NCI-H1436 treated with DMSO at 0.1 percent for 48 hours (cell line): ENCODE measurements at regions not wholly inside any gene's neighbourhood (a gene's known extent, or its start where the extent isn't known, plus 50 kb on each side); places are given as distances from the start of the nearest gene placed in this dataset.
A peak's percentile ranks its signal among the peaks of the same experiment; 100 is the strongest.
"Not testable (repeated sequence)": the region's sequence is repeated elsewhere in the genome, so short reads cannot be mapped to it uniquely, and the experiment has no call there.

Experiments
- DNase-seq: peaks from one replicate; lab custom pipeline; 2025; lab: John Stamatoyannopoulos, UW

DNA sequence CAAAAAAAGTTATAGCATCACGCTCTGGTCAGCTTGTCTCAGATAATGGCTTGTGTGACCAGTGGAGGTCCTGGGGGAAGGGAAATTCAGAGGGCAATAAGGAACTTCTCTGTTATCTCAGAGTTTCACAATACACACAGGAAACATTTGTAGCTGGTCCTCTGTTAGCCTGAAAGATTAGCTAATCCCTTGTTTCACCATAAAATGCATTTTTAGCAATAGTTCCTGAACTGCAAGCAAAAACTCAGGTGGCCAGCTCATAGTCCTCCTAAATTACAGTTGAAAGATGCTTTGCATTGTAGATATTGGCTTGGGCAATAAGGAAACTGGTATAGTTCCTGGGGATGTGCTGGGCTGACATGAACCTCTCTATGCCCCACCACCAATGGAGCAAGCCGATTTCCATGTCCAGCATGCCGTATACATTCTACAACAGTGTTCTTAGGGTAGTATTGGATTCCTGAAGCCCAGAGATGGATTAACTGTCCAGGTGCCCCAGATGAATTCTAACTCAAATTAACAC lies 141.5 kb upstream of the TBL1XR1 start:
- DNase-seq, result no peak

GRCh38 chr3:177339220-177339703 lies 142.0 kb upstream of the TBL1XR1 start:
- DNase-seq, result not testable (repeated sequence)

DNA sequence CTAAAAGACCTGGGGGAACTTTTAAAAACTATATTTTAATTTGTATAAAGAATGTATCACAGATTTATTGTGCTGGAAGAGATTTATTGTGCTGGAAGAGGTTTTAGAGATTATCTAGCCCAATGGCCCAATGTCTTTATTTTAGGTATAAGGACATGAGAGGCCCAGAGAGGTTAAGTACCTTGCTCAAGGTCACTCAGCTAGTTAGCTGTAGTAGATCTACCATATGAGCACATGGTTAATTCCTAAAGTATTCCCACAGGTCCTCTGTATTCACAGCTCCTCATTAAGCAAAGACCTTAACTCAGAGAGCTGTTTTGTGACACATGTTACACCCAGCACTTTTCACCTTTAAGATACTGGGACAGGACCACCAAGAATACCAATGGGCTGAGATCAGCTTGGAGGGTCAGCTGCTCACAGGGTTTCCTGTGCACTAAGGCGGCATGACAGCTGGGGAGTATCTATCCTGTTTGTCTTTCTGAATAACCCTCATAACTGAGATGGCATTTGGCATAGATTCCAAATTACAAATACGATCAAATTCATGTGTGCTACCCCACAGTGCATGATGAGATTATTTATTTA lies 143.1 kb upstream of the TBL1XR1 start:
- DNase-seq, result no peak

GRCh38 chr3:177341736-177342419 lies 144.6 kb upstream of the TBL1XR1 start:
- no peak for DNase-seq

DNA sequence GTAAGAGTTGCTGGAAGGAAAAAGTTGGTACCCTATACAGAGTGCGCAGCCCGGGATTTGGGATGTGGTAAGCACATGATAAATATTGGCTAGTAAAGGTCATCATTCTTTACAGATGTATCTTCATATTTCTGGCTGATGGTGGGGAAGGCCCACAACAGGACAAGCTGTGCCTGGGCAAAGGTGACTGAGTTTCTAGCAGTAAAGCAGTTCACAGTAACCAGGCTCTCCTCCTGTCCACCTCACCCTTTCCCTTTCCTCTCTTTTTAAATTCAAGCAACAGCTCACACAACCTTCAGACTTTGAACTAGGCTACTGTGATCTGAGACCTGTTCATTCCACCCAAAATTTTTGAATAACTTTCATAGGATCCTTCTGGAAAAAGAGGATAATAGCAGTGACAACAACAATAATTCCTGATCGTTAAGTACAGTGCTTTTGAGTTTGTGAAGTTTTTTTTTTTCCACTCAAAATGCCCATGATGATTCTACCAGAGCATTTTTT lies 145.9 kb upstream of the TBL1XR1 start:
- no peak for DNase-seq

GRCh38 chr3:177345049-177345972 lies 148.0 kb upstream of the TBL1XR1 start:
- peak; percentile 84 for DNase-seq

GRCh38 chr3:177345973-177346503 lies 148.8 kb upstream of the TBL1XR1 start:
- peak; percentile 84 for DNase-seq

DNA sequence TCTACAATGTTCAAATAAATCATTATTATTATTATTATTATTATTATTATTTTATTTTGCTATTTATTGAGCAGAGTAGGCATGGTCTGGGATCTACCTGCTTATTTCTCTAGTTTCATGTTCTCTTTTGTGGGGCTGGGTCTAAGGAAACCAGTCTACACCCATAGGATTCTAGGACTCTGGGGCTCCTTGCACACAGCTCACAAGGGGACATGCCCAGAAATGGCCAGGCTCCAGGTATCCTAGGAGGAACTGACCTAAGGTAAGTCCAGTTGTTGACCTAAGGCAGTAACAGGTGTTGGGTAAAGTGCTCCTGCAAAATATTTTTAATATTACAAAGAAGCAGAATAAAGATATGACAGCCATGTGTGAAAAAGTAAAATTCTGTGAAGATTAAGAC lies 149.6 kb upstream of the TBL1XR1 start:
- no peak for DNase-seq

- no peak for DNase-seq
These were observed 150.3 kb upstream of the TBL1XR1 start for GRCh38 chr3:177347611-177348010.

GRCh38 chr3:177348974-177349373 lies 151.7 kb upstream of the TBL1XR1 start:
- DNase-seq, result no peak

DNA sequence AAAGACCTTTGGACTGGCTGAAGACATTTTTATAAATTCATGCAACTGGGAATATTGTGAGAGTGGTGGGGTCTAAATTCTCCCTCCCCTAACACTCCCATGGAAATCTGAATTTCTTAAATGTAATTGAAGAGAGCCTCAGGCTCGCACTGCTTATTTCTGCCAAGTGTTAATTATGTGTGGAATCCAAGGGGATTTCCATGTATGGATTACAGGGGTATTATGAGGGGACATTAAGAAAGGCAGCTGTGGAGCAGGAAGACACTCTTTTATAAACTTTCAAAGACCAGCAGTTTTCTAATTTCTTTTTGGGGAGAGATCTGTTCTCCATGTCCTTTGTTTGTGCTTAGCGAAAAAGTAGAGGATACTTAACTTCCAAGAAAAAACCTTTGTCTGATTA lies 152.1 kb upstream of the TBL1XR1 start:
- no peak for DNase-seq

DNA sequence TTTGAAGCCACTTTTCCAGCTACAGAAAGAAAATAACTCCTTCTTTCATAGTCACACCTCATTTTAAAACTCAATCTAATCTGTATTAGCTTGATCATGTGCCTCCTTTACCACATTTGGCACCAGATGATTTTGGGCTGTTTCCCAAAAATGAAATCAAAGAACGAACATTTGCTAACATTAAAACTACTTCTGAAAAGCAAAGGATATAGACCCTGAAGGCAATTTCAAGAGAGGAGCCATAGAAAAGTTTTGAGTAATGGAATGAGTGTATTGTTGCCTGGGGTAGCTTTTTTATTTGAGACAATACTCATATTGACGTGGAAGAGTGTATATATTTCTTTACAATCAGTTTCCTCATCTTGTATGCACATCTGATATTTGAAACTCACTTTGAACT lies 152.8 kb upstream of the TBL1XR1 start:
- no peak for DNase-seq

DNA sequence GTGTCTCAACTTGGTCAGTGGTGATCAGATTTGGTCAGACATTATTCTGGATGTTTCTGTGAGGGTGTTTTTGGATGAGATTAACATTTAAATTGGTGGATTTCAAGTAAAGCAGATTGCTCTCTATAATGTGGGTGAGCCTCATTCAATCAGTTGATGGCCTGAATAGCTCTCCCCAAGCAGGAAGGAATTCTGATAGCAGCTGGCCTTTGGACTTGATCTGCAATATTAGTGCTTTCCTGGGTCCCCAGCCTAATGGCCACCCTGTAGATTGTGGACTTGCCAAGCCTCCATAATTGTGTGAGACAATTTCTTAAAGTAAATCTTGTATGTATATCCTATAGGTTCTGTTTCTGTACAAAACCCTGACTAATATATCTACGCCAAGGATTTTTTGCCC lies 153.9 kb upstream of the TBL1XR1 start:
- DNase-seq, result no peak

DNA sequence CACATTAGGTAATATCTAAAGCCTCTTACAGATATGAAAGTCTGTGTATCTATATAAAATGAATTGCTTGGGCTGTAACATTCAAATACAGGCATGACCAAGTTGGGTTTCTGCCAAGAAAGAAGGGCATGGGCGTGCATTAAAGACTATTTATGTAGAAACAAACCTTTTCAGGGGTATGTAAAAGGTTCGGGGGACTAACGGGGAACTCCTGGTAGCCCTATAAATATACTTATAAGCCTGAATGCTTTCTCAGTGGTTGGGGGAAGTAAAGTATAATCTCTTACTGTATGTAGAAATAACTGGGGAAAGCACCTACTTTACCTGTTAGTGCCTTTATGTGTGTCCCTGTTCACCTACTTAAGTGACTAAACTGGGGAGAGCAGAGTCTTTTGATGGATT lies 154.5 kb upstream of the TBL1XR1 start:
- DNase-seq, result no peak

- DNase-seq, result no peak
These were observed 155.1 kb upstream of the TBL1XR1 start for GRCh38 chr3:177352424-177352823.

GRCh38 chr3:177353140-177353539 lies 155.9 kb upstream of the TBL1XR1 start:
- no peak for DNase-seq

DNA sequence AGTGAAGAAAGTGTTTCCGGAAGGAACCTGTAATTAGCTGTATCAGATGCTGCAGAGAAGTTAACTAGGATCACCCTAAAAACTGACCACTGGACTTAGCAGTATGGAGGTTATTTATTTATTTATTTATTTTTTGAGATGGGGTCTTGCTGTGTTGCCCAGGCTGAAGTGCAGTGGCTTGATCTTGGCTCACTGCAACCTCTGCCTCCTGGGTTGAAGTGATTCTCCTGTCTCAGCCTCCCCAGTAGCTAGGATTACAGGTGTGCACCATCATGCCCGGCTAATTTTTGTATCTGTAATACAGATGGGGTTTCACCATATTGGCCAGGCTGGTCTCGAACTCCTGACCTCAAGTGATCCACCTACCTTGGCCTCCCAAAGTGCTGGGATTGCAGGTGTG lies 156.6 kb upstream of the TBL1XR1 start:
- not testable (repeated sequence) for DNase-seq

GRCh38 chr3:177354466-177354865 lies 157.2 kb upstream of the TBL1XR1 start:
- DNase-seq, result no peak

GRCh38 chr3:177356113-177356512 lies 158.8 kb upstream of the TBL1XR1 start:
- DNase-seq, result no peak

GRCh38 chr3:177356952-177357351 lies 159.7 kb upstream of the TBL1XR1 start:
- DNase-seq, result no peak

DNA sequence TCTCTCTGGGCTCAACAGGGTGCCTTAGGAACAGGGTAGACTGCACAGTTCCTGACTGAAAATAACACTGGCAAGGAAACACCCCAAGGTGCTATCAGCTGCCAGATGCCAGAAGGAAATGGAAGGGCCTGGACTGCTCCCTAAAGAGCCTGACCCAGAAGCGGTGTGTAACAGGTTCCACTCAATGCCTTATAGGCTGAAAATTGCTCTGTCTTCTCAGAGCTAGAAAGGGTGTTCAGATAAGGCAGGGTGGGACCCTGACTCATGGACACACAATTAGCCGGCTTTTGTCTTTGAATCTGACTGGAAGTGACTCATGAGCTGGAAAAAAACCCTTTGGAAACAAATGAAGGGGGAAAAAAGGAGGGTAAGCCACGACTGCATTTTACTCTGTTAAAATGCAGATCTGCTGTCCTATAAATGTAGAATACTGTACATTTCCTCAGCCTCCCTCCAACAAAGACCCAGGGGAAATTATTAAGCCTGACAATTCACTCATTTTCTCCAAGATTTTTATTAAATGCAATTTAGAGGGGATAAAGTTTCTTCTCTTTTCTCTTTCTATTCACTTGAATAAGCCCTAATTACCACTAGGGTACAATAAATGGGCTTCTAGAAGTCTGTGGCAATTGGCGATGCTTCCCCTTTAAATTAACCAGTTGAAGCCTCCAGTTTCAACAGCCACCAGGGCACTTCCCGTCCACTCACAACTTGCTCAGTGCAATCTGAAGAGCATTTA lies 160.2 kb upstream of the TBL1XR1 start:
- peak; percentile 60 for DNase-seq
